Tibial nerve (tissue), 4 donors: ENCODE measurements at regions not wholly inside any gene's neighbourhood (a gene's known extent, or its start where the extent isn't known, plus 50 kb on each side); places are given as distances from the start of the nearest gene placed in this dataset.

Experiments
- CTCF ChIP-seq, 5 experiments: fragments of 200-600 bp in 3 of 5; fragments of 450-650 bp in 2 of 5; sonication (generic) in 3 of 5; IDR thresholded peaks; one replicate each; pipeline ENCODE4 v1.5.1; 2016 to 2019; ENCODE audit warnings: antibody characterized with exemption in 5 of 5, mild to moderate bottlenecking in 3 of 5, moderate library complexity in 2 of 5
- EP300 ChIP-seq, 2 donors: sonication (generic); formaldehyde crosslinking; IDR thresholded peaks; one replicate each; pipeline ENCODE4 v1.6.1; 2017; ENCODE audit warnings: antibody characterized with exemption in 2 of 2, mild to moderate bottlenecking in 1 of 2

- TF ChIP-seq CTCF (IDR thresholded peaks at IDR 0.05) (no peak), EP300 (IDR thresholded peaks at IDR 0.05) (no peak)
Measured at GRCh38 chr5:161022151-161022550, 170.1 kb upstream of the ATP10B start.
